Ovary (tissue), 3 donors: ENCODE measurements at regions not wholly inside any gene's neighbourhood (a gene's known extent, or its start where the extent isn't known, plus 50 kb on each side); places are given as distances from the start of the nearest gene placed in this dataset.
"Not testable (repeated sequence)": the region's sequence is repeated elsewhere in the genome, so short reads cannot be mapped to it uniquely, and the experiment has no call there.

ENCODE experiments used
- EP300 ChIP-seq: sonication (generic); formaldehyde crosslinking; IDR thresholded peaks from one replicate; pipeline ENCODE4 v1.6.1; 2017; ENCODE audit warnings: antibody characterized with exemption
- POLR2A ChIP-seq: fragments of 450-650 bp; IDR thresholded peaks from one replicate; pipeline ENCODE4 v1.6.1; 2017; ENCODE audit warnings: antibody characterized with exemption, mild to moderate bottlenecking, moderate library complexity
- TF ChIP-seq, protein P1 (sequence below), 3 donors: fragments of 450-650 bp in 2 of 3; fragments of 200-600 bp in 1 of 3; IDR thresholded peaks; one replicate each; pipeline versions ENCODE4 v1.5.1 to v1.8.0; 2016 to 2022; ENCODE audit warnings: antibody characterized with exemption in 3 of 3, mild to moderate bottlenecking in 1 of 3
- donor health status: DM: no; HTN: no; CAD: no.

DNA sequence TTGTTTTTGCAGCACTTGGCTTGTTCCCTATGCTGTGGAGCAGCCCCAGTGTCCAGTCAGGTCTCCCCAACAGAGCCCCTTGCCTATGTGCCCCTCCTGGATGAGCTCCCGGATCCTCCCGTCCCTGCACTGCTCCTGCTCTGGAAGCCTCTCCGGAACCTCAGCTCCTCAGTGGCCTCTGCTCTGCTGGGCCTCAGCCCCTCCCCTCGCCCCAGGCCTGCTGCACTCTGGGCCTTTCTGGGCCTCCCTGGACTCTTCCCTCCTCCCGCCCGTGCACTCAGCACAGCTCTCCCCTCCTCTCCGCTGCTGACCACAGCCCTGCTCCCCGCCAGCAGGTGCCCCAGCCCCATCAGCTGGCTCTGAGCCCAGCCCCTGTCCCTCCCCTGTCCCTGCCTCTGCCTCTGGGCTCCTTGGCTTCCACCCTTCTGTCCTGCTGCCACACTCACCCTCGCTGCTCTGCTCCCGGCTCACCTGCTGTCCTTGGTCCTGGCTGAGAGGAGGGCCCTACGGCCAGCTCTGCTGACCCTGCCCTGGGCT, 102.2 kb downstream of the TMEM121 start:
- TF ChIP-seq, protein P1, sequence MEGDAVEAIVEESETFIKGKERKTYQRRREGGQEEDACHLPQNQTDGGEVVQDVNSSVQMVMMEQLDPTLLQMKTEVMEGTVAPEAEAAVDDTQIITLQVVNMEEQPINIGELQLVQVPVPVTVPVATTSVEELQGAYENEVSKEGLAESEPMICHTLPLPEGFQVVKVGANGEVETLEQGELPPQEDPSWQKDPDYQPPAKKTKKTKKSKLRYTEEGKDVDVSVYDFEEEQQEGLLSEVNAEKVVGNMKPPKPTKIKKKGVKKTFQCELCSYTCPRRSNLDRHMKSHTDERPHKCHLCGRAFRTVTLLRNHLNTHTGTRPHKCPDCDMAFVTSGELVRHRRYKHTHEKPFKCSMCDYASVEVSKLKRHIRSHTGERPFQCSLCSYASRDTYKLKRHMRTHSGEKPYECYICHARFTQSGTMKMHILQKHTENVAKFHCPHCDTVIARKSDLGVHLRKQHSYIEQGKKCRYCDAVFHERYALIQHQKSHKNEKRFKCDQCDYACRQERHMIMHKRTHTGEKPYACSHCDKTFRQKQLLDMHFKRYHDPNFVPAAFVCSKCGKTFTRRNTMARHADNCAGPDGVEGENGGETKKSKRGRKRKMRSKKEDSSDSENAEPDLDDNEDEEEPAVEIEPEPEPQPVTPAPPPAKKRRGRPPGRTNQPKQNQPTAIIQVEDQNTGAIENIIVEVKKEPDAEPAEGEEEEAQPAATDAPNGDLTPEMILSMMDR (IDR thresholded peaks at IDR 0.05), result not testable (repeated sequence)
- TF ChIP-seq POLR2A, EP300: not testable (repeated sequence)
